HS-27A (cell line): ENCODE measurements at regions not wholly inside any gene's neighbourhood (a gene's known extent, or its start where the extent isn't known, plus 50 kb on each side); places are given as distances from the start of the nearest gene placed in this dataset.
"Not testable (repeated sequence)": the region's sequence is repeated elsewhere in the genome, so short reads cannot be mapped to it uniquely, and the experiment has no call there.

ENCODE experiments used
- DNase-seq: peaks from one replicate; pipeline ENCODE4 v3.0.0-alpha.2; 2012; ENCODE audit warnings: low read depth, missing footprints

GRCh38 chr10:64859911-64860310 is 1338.7 kb downstream of the REEP3 start:
- DNase-seq = no peak

GRCh38 chr10:64863836-64864235 is 1342.6 kb downstream of the REEP3 start:
- DNase-seq = no peak

GRCh38 chr10:64867501-64867962 is 1346.3 kb downstream of the REEP3 start:
- no peak for DNase-seq

GRCh38 chr10:64873088-64873487 is 1351.9 kb downstream of the REEP3 start:
- DNase-seq = no peak

GRCh38 chr10:64873959-64874358 is 1352.8 kb downstream of the REEP3 start:
- no peak for DNase-seq

- DNase-seq = no peak
These were observed 1359.3 kb downstream of the REEP3 start for GRCh38 chr10:64880546-64880945.

- no peak for DNase-seq
These were observed 1360.1 kb downstream of the REEP3 start for GRCh38 chr10:64881257-64881656.

GRCh38 chr10:64896582-64896981 is 1375.4 kb downstream of the REEP3 start:
- DNase-seq = no peak

- DNase-seq = not testable (repeated sequence)
These were observed 1385.1 kb downstream of the REEP3 start for GRCh38 chr10:64906311-64906710.

GRCh38 chr10:64924306-64924705 is 1403.1 kb downstream of the REEP3 start:
- not testable (repeated sequence) for DNase-seq

GRCh38 chr10:64952042-64952441 is 1430.8 kb downstream of the REEP3 start:
- DNase-seq = no peak

GRCh38 chr10:64956441-64956840 is 1435.2 kb downstream of the REEP3 start:
- no peak for DNase-seq

- no peak for DNase-seq
These were observed 1437.9 kb downstream of the REEP3 start for GRCh38 chr10:64959116-64959515.

- no peak for DNase-seq
These were observed 1438.7 kb downstream of the REEP3 start for GRCh38 chr10:64959883-64960282.

GRCh38 chr10:64973391-64973790 is 1452.2 kb downstream of the REEP3 start:
- no peak for DNase-seq

GRCh38 chr10:64976150-64976549 is 1454.9 kb downstream of the REEP3 start:
- DNase-seq = no peak

GRCh38 chr10:64977915-64978314 is 1456.7 kb downstream of the REEP3 start:
- DNase-seq = no peak

GRCh38 chr10:64996886-64997285 is 1475.7 kb downstream of the REEP3 start:
- DNase-seq = no peak

GRCh38 chr10:65010845-65011244 is 1489.6 kb downstream of the REEP3 start:
- DNase-seq = no peak

- no peak for DNase-seq
These were observed 1496.3 kb downstream of the REEP3 start for GRCh38 chr10:65017523-65017922.

- DNase-seq = no peak
These were observed 1503.7 kb downstream of the REEP3 start for GRCh38 chr10:65024886-65025285.

GRCh38 chr10:65030263-65030662 is 1509.1 kb downstream of the REEP3 start:
- DNase-seq = no peak

GRCh38 chr10:65032867-65033769 is 1511.9 kb downstream of the REEP3 start:
- DNase-seq = no peak

GRCh38 chr10:65033957-65034356 is 1512.8 kb downstream of the REEP3 start:
- no peak for DNase-seq
